HUES6 (cell line): ENCODE measurements at regions not wholly inside any gene's neighbourhood (a gene's known extent, or its start where the extent isn't known, plus 50 kb on each side); places are given as distances from the start of the nearest gene placed in this dataset.

Experiments used
- H3K27ac ChIP-seq: 2 replicates; pipeline ENCODE4 v1.7.0; 2013; ENCODE audit warnings: low read depth, mild to moderate bottlenecking, low read length, inconsistent platforms
- H3K27me3 ChIP-seq: 2 replicates; pipeline ENCODE4 v1.6.1; 2013; ENCODE audit warnings: low read length; ENCODE audit not compliant: control insufficient read depth, insufficient read depth
- H3K36me3 ChIP-seq: 2 replicates; pipeline ENCODE4 v1.6.1; 2013; ENCODE audit warnings: low read length; ENCODE audit not compliant: control insufficient read depth, insufficient read depth
- H3K4me1 ChIP-seq: 2 replicates; pipeline ENCODE4 v1.6.1; 2013; ENCODE audit warnings: low read length; ENCODE audit not compliant: control insufficient read depth, insufficient read depth
- H3K4me3 ChIP-seq: 2 replicates; pipeline ENCODE4 v1.5.1; 2013; ENCODE audit warnings: low read depth, low read length
- H3K9ac ChIP-seq: one replicate; pipeline ENCODE4 v1.6.1; 2013; ENCODE audit warnings: mild to moderate bottlenecking, low read length
- H3K9me3 ChIP-seq: 2 replicates; pipeline ENCODE4 v1.6.1; 2013; ENCODE audit warnings: low read depth, low read length; ENCODE audit not compliant: control insufficient read depth, insufficient read depth

DNA sequence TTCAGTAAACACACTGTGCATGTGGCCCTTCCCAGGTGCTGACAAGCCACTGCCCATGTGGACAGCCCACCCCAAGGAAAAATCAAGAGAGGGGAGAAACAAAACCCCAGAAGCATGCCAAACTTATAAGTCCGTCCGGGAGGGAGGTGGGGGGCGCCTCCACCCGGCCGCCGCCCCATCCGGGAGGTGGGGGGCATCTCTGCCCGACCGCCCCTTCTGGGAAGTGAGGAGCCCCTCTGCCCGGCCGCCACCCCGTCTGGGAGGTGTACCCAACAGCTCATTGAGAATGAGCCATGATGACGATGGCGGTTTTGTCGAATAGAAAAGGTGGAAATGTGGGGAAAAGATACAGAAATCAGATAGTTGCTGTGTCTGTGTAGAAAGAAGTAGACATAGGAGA is 53.8 kb upstream of the C2CD4B start:
- Histone ChIP-seq H3K36me3 (no peaks in the 10 kb centered on the region), H3K4me3 (no peak overlapping the region), H3K27ac (no peak overlapping the region), H3K9ac (no peak overlapping the region), H3K4me1 (no peaks in the 10 kb centered on the region), H3K9me3 (peaks cover 40% of the 10 kb centered on the region), H3K27me3 (no peaks in the 10 kb centered on the region)

DNA sequence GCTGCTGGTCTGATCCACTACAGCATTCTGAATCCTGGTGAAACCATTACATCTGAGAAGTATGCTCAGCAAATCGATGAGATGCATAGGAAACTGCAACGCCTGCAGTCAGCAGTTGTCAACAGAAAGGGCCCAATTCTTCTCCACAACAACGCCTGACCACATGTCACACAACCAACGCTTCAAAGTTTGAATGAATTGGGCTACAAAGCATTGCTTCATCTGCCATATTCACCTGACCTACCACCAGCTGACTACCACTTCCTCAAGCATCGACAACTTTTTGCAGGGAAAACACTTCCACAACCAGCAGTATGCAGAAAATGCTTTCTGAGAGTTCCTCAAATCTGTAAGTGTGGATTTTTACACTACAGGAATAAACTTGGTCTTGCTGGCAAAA is 54.7 kb upstream of the C2CD4B start:
- Histone ChIP-seq H3K36me3 (no peaks in the 10 kb centered on the region), H3K27ac (no peak overlapping the region), H3K9ac (no peak overlapping the region), H3K27me3 (no peaks in the 10 kb centered on the region), H3K4me1 (no peaks in the 10 kb centered on the region), H3K9me3 (peaks cover 34% of the 10 kb centered on the region), H3K4me3 (no peak overlapping the region)

DNA sequence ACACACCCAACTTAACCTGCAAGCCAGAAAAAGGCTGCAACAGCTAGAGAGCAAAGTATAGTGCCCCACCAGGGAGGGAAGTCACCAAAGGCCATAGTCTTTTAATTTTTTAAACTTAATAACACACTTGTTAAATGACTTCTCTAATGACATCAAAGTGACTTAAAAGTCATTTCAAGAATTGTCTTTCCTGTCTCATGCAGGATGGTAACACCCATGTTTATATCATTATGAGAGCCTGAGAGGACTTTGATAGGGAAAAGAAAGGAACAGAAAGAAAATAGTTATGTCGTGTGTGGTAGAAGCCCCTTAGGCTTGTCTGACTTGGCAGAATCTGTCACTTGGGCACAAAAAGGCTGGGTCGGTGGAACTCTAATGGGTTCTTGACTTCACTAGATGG is 57.9 kb upstream of the C2CD4B start:
- H3K27me3 ChIP-seq, result no peaks in the 10 kb centered on the region
- no peak overlapping the region for H3K9ac ChIP-seq
- no peaks in the 10 kb centered on the region for H3K4me1 ChIP-seq
- no peak overlapping the region for H3K4me3 ChIP-seq
- H3K36me3 ChIP-seq, result no peaks in the 10 kb centered on the region
- no peak overlapping the region for H3K27ac ChIP-seq
- H3K9me3 ChIP-seq, result peaks cover 7% of the 10 kb centered on the region

DNA sequence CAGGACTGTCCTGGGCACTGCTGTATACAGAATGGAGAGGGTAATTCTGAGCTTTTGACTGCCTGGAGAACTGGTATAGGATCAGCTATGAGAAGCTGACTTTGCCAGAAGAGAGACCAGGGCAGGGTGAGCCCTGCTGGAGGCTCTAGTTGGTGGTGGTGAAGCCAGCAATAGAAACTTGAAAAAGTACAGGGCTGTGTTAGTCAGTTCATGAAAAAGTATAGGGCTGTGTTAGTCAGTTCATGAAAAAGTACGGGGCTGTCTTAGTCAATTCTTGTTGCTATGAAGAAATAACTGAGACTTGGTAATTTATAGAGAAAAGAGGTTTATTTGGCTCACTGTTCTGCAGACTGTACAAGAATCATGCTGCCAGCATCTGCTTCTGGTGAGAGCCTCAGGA is 63.5 kb upstream of the C2CD4B start:
- Histone ChIP-seq H3K4me1 (no peaks in the 10 kb centered on the region), H3K36me3 (no peaks in the 10 kb centered on the region), H3K27me3 (no peaks in the 10 kb centered on the region), H3K9me3 (0 out of 2 replicates have a peak, but pooled peaks cover 4% of the 10 kb centered on the region), H3K27ac (no peak overlapping the region), H3K4me3 (no peak overlapping the region), H3K9ac (no peak overlapping the region)

DNA sequence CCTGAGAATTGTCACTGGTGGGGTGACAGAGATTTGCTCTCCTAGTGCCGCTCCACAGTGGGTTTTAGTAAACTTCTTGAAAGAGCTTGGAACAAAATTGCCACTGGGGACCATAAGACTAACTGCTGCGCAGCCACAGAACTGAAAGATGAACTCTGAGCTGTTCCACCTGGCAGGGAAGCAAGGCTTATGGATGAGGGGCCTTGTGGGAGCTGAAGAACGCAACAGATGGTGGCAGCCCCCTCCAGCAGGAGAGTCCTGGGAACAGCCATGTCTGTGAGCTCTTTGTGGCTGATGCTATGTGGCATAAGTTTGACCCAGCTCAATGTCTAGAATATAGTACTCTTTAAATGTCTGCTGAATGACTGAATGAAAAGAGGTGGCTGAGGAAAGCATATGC is 66.8 kb upstream of the C2CD4B start:
- peaks cover 8% of the 10 kb centered on the region; the same call in 1 of the 2 replicates for H3K9me3 ChIP-seq
- H3K4me3 ChIP-seq, result no peak overlapping the region
- no peaks in the 10 kb centered on the region for H3K4me1 ChIP-seq
- H3K36me3 ChIP-seq, result no peaks in the 10 kb centered on the region
- H3K27ac ChIP-seq, result no peak overlapping the region
- H3K27me3 ChIP-seq, result no peaks in the 10 kb centered on the region
- H3K9ac ChIP-seq, result no peak overlapping the region

DNA sequence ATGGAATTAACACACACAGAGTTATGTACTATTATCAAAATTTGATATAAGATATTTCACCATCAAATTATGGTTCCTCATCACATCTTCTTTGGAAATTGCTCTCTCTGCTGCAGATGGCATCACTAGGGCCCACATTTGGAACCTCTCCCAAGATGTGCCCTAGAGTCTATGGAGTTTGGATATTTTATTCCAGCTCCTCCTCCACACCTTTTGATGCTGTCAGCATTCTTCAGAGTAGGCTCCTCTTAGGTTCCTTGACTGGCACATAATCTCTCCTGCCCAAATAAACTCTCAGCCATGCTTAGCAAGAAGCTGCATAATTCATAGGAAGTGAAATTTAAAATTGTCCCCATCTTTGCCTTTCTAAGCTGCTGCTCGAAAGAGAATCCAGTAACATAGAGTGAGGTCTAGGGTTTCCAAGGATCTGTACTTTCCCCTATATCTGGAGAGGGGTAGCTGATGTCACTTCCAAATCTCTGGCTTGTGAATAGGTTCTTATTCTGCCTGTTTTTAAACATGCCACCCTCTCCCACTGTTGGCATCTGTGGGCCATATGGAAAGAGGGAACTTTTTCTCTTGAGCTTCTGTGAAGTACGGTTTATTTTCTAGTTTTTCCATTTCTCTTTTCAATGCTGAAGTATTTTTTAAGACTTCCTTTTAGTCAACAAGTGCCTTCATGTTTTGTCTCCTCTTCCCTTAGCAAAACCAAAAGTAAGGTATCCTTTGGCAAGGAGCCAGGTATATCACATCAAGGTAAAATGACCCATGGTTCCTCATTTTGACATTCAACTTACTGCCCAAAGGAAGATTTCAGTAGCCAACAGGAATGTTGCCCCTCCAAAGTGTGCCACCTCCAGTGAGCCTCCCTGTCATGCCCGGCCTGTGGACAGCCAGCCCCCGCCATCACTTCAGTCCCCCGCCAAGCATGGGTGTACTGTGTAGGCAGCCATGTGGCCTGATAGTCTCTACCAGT is 75.3 kb upstream of the C2CD4B start:
- H3K27ac ChIP-seq, result no peak overlapping the region

DNA sequence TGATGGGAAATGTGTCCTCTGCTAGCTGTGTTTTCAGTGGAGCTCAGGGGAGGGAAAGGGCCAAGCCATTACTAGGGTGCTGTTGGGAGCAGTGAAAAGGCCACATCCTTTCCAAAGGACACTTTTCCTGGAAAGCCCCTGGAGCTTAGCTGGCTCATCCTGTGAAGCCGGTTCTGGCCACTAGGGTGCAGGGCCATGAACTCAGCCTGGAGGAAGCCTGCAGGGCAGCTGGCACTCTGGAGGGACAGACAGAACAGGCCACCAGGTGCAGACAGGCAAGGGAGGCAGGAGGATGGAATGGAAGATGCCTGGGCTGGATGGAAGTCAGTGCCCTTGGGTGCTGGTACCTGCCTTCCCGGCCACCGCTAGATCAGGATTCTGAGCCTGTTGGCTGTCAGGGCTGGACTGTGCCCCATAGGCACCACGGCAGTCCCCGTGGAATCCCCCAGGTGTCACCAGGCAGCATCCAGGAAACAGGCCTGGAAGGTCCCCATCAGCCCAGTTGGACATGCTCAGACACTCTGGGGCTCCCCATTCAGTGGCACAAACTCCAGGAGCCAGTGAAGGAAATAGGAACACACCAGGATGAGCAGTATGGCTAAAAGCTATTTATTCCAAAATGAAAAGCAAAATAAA is 76.2 kb upstream of the C2CD4B start:
- Histone ChIP-seq H3K4me1 (no peaks in the 10 kb centered on the region), H3K9me3 (peaks cover 6% of the 10 kb centered on the region; the same call in 1 of the 2 replicates), H3K27me3 (no peaks in the 10 kb centered on the region), H3K4me3 (no peak overlapping the region), H3K27ac (no peak overlapping the region), H3K9ac (no peak overlapping the region), H3K36me3 (no peaks in the 10 kb centered on the region)

More for the DNA sequence above, 75.3 kb upstream of the C2CD4B start:
- Histone ChIP-seq H3K36me3 (no peaks in the 10 kb centered on the region), H3K4me3 (no peak overlapping the region), H3K9ac (no peak overlapping the region), H3K27me3 (no peaks in the 10 kb centered on the region), H3K4me1 (no peaks in the 10 kb centered on the region), H3K9me3 (peaks cover 6% of the 10 kb centered on the region; the same call in 1 of the 2 replicates)

DNA sequence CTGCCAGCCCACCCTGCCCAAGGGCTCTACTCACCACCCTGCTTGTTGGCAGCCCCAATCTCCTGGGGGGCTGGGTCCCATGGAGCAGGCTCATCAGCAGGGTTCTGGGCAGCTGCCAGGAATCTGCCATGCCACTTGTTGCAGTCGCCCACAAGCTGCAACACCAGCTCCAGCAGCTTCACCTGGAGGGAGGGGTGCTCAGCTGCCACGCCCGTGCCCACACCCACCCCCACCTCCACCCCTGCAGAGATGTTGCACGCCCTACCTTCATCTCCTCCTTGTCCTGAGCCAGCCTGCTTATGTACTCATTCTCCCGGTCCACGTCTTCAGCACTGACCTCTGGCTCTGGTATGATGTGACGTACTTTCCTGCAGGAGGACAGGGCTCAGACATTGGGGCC is 77.9 kb upstream of the C2CD4B start:
- H3K27me3 ChIP-seq, result no peaks in the 10 kb centered on the region; the same call in 1 of the 2 replicates
- H3K4me3 ChIP-seq, result no peak overlapping the region
- H3K36me3 ChIP-seq, result no peaks in the 10 kb centered on the region
- peaks cover 5% of the 10 kb centered on the region; the same call in 1 of the 2 replicates for H3K9me3 ChIP-seq
- H3K27ac ChIP-seq, result no peak overlapping the region
- H3K9ac ChIP-seq, result no peak overlapping the region
- H3K4me1 ChIP-seq, result no peaks in the 10 kb centered on the region

DNA sequence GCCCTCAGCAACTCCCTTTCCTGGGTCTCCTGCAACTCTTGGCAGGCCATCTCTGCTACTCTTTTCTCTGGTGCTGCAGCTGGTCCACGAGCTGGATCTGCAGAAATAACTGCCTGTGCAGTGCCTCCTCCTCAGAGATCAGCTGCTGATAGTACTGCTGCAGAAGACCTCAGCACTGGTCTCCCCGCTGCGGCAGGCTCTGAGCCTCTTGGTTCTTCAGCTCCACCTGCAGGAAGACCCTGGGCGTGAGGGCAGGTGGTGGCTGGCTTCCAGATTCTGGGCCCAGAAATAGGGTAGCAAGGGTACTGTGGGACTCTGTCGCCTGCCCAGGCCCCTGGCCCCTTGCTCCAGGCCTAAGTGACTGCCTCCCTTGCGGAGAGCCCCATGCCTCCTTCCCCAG is 79.7 kb upstream of the C2CD4B start:
- Histone ChIP-seq H3K27ac (no peak overlapping the region), H3K4me1 (no peaks in the 10 kb centered on the region), H3K36me3 (no peaks in the 10 kb centered on the region), H3K9ac (no peak overlapping the region), H3K4me3 (no peak overlapping the region), H3K27me3 (no peaks in the 10 kb centered on the region; the same call in 1 of the 2 replicates), H3K9me3 (no peaks in the 10 kb centered on the region)

DNA sequence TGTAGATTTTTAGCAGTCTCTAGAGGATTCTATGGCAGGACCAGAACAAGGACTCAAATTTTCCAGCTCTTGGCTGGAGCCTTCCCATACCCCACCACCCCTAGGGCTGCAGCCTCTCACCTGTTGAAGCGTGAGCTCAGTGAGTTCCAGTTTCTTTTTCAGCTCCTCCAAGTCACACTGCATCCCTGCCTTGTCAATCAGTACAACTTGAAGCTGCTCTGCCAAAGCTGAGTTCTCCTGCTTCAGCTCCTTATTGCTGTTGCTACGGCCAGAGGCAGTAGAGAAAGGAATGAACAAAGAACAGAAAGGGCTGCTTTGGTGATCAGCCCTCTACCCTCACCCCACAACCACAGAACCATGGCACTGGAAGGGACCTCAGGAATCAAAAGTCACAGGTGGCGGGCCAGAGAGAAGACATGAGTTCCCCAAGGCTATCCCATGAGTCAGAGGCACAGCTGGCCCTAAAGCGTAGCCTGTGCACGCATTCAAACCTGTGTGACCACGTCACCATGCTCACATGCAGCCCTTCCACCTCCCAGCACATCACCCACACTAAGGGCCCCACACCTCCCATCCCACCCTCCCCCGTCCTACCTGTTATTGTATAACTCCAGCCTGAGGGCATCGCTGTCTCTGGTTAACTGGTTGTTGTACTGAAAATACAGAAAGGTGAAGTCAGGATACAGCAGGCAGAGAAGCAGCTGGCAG is 83.3 kb upstream of the C2CD4B start:
- H3K4me3 ChIP-seq, result no peak overlapping the region
- no peaks in the 10 kb centered on the region for H3K4me1 ChIP-seq
- H3K9me3 ChIP-seq, result no peaks in the 10 kb centered on the region
- H3K9ac ChIP-seq, result no peak overlapping the region
- H3K27me3 ChIP-seq, result no peaks in the 10 kb centered on the region; the same call in 1 of the 2 replicates
- no peak overlapping the region for H3K27ac ChIP-seq
- H3K36me3 ChIP-seq, result no peaks in the 10 kb centered on the region
